OCI-LY7 (cell line): ENCODE measurements at regions not wholly inside any gene's neighbourhood (a gene's known extent, or its start where the extent isn't known, plus 50 kb on each side); places are given as distances from the start of the nearest gene placed in this dataset.

Source experiments
- BruUV-seq: library from RNA; stranded (reverse); fragments of 400-500 nt; replicated peaks from 2 replicates; lab custom pipeline; 2021; lab: Mats Ljungman, UMichigan
- CTCF ChIA-PET: fragments of 300-600 bp; sonication (Branson Sonifier 250); formaldehyde crosslinking; loops from one replicate; lab custom pipeline; 2022; ENCODE audit warnings: antibody characterized with exemption; ENCODE audit not compliant: unreplicated experiment; lab: Charles Lee
- POLR2A ChIA-PET: fragments of 300-600 bp; sonication (Branson Sonifier 250); formaldehyde crosslinking; loops from one replicate; lab custom pipeline; 2022; ENCODE audit warnings: antibody characterized with exemption; lab: Charles Lee
- DNase-seq: peaks from one replicate; pipeline ENCODE4 v3.0.0-alpha.2; 2015; ENCODE audit warnings: low spot score
- H2AFZ ChIP-seq: fragments of 200-600 bp; sonication (generic), shearing (Covaris generic); 2 replicates; pipeline ENCODE4 v1.6.1; 2014; ENCODE audit warnings: mild to moderate bottlenecking, antibody characterized with exemption, low read length, moderate library complexity
- H3K27ac ChIP-seq: fragments of 200-600 bp; sonication (generic); 2 replicates; pipeline ENCODE4 v1.5.1; 2014; ENCODE audit warnings: mixed run types, low read depth, mild to moderate bottlenecking, moderate library complexity, low read length, inconsistent platforms; ENCODE audit not compliant: poor library complexity, severe bottlenecking
- H3K36me3 ChIP-seq: fragments of 200-600 bp; sonication (generic); 2 replicates; pipeline ENCODE4 v1.6.1; 2014; ENCODE audit warnings: mild to moderate bottlenecking, antibody characterized with exemption, low read length, moderate library complexity, mixed read lengths; ENCODE audit not compliant: insufficient read depth
- H3K4me1 ChIP-seq: fragments of 200-600 bp; sonication (generic); 2 replicates; pipeline ENCODE4 v1.5.1; 2014; ENCODE audit warnings: mild to moderate bottlenecking, low read length; ENCODE audit not compliant: insufficient read depth, poor library complexity, severe bottlenecking
- H3K4me2 ChIP-seq: fragments of 200-600 bp; sonication (generic); 2 replicates; pipeline ENCODE4 v1.6.1; 2014; ENCODE audit warnings: mild to moderate bottlenecking, low read length
- H3K4me3 ChIP-seq: fragments of 200-600 bp; sonication (generic); 2 replicates; pipeline ENCODE4 v1.5.1; 2014; ENCODE audit warnings: mild to moderate bottlenecking, low read depth, low read length; ENCODE audit not compliant: poor library complexity, severe bottlenecking
- H3K79me2 ChIP-seq: fragments of 200-600 bp; sonication (generic); 2 replicates; pipeline ENCODE4 v1.6.1; 2016; ENCODE audit warnings: low read depth, mild to moderate bottlenecking, low read length, moderate library complexity, mixed read lengths; ENCODE audit not compliant: insufficient read depth
- H3K9me2 ChIP-seq: fragments of 200-600 bp; sonication (generic); 2 replicates; pipeline ENCODE4 v1.6.1; 2016; ENCODE audit warnings: mild to moderate bottlenecking, low read length, mixed read lengths; ENCODE audit not compliant: insufficient read depth
- H3K9me3 ChIP-seq: fragments of 200-600 bp; sonication (generic); 2 replicates; pipeline ENCODE4 v1.6.1; 2014; ENCODE audit warnings: mild to moderate bottlenecking, mixed run types, low read length, mixed read lengths
- H4K20me1 ChIP-seq: fragments of 200-600 bp; sonication (generic); 2 replicates; pipeline ENCODE4 v1.6.1; 2014; ENCODE audit warnings: mild to moderate bottlenecking, antibody characterized with exemption, low read length, moderate library complexity, mixed read lengths; ENCODE audit not compliant: insufficient read depth
- CTCF ChIP-seq: fragments of 200-600 bp; sonication (generic); conservative IDR thresholded peaks from 2 replicates; pipeline ENCODE4 v1.5.1; 2014; ENCODE audit warnings: mild to moderate bottlenecking, antibody characterized with exemption, low read length, moderate library complexity, mixed read lengths
- EZH2phosphoT487 ChIP-seq: fragments of 200-600 bp; sonication (generic); IDR thresholded peaks from 2 replicates; pipeline ENCODE4 v1.6.1; 2018; ENCODE audit warnings: low read depth, borderline replicate concordance, mild to moderate bottlenecking, mixed run types, antibody characterized with exemption, low read length, moderate library complexity, mixed read lengths
- intact Hi-C: fragments of 100-400 bp; cut with micrococcal nuclease; formaldehyde crosslinking; loops from one replicate; pipeline ENCODE4 v1.10.0; 2022; ENCODE audit not compliant: unreplicated experiment

DNA sequence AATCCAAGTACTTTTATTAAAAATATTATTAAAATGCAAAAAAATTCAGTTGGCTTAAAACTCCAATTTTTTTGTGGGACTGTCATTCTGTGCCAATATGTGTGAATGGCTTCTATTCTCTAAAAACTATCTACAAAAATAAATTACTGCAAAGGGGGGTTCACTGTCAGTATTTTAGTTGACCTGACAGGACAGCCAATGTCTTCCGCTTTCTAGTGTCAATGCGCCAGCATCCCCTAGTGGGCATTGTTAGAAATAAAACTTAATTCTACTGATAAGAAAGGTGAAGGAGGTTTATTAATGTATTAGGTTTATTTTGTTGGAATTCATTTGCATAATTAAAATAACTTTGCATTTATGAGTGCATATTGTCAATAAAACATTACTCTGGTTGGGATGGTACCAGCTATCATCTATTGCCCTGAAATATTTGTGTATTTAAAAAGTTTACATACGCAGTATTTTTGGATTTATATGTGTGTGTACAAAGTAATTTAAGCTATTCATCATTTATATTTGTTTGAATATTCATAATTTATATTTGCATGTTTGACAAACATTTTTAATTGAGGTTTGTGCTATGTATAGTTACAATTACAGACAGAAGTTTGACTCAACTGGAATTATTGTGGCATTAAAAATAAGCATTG lies 527.2 kb downstream of the FLRT2 start:
- Histone ChIP-seq H3K9me3 (no peaks in the 10 kb centered on the region), H3K4me2 (no peak overlapping the region), H3K27ac (no peak overlapping the region), H3K79me2 (no peaks in the 10 kb centered on the region), H3K9me2 (no peaks in the 10 kb centered on the region), H3K4me1 (no peaks in the 10 kb centered on the region), H3K4me3 (no peak overlapping the region), H3K36me3 (no peaks in the 10 kb centered on the region), H4K20me1 (no peaks in the 10 kb centered on the region), H2AFZ (no peak overlapping the region)
- no TSS peak for BruUV-seq
- ChIA-PET CTCF (no interaction called here), POLR2A (interaction anchor here (0.6 to 1.3 kb wide), 2 partner anchors 29 to 1527 kb away, joined by 3 to 4 read pairs; no protein-coding TSS in a partner anchor)
- intact Hi-C loops, result no loop called here
- TF ChIP-seq CTCF, result peak; percentile 80
- no peak for TF ChIP-seq EZH2phosphoT487
- DNase-seq, result peak; percentile 22

GRCh38 chr14:86055512-86056075 lies 525.6 kb downstream of the FLRT2 start:
- Histone ChIP-seq H4K20me1 (no peaks in the 10 kb centered on the region), H3K9me3 (no peaks in the 10 kb centered on the region), H3K79me2 (no peaks in the 10 kb centered on the region), H3K4me2 (no peak overlapping the region), H3K9me2 (no peaks in the 10 kb centered on the region), H3K4me3 (no peak overlapping the region), H3K36me3 (no peaks in the 10 kb centered on the region), H3K27ac (no peak overlapping the region), H2AFZ (no peak overlapping the region), H3K4me1 (no peaks in the 10 kb centered on the region)
- no peak for TF ChIP-seq EZH2phosphoT487
- TF ChIP-seq CTCF, result peak; percentile 35; the same call in 1 of the 2 replicates
- BruUV-seq, result no TSS peak
- CTCF ChIA-PET, result no interaction called here
- DNase-seq, result peak; percentile 4
- POLR2A ChIA-PET, result interaction anchor here (1.3 kb wide), 1 partner anchor 30 kb away, joined by 4 read pairs; no protein-coding TSS in a partner anchor
- intact Hi-C loops, result no loop called here

- CTCF ChIA-PET, result no interaction called here
- no peaks in the 10 kb centered on the region for H4K20me1 ChIP-seq
- H3K4me2 ChIP-seq, result no peak overlapping the region
- no peak overlapping the region for H3K27ac ChIP-seq
- H2AFZ ChIP-seq, result no peak overlapping the region
- no peaks in the 10 kb centered on the region for H3K9me2 ChIP-seq
- H3K36me3 ChIP-seq, result no peaks in the 10 kb centered on the region
- no peak for DNase-seq
- H3K9me3 ChIP-seq, result no peaks in the 10 kb centered on the region
- H3K4me1 ChIP-seq, result no peaks in the 10 kb centered on the region
- no peak overlapping the region for H3K4me3 ChIP-seq
- POLR2A ChIA-PET, result no interaction called here
- no TSS peak for BruUV-seq
- intact Hi-C loops, result no loop called here
- no peaks in the 10 kb centered on the region for H3K79me2 ChIP-seq
- no peak for TF ChIP-seq EZH2phosphoT487
- no peak for TF ChIP-seq CTCF
Measured at GRCh38 chr14:86052868-86053267, 522.9 kb downstream of the FLRT2 start.
